Neutrophil (primary cell): ENCODE measurements at regions not wholly inside any gene's neighbourhood (a gene's known extent, or its start where the extent isn't known, plus 50 kb on each side); places are given as distances from the start of the nearest gene placed in this dataset.

Experiments
- H3K27ac ChIP-seq: fragments of 200-600 bp; sonication (generic); 2 replicates; pipeline ENCODE4 v1.5.1; 2016; ENCODE audit warnings: mild to moderate bottlenecking, moderate library complexity
- H3K27me3 ChIP-seq: fragments of 200-600 bp; sonication (generic); 2 replicates; pipeline ENCODE4 v1.6.0; 2016; ENCODE audit warnings: mild to moderate bottlenecking
- H3K36me3 ChIP-seq: fragments of 200-600 bp; sonication (generic); 2 replicates; pipeline ENCODE4 v1.5.1; 2017
- H3K4me1 ChIP-seq, 2 experiments: fragments of 200-600 bp in 1 of 2; sonication (generic) in 1 of 2; 1 replicate in 1 of 2; 2 replicates in 1 of 2; pipeline versions ENCODE4 v1.5.1 to v1.6.1; 2013 to 2016; ENCODE audit warnings: low read depth in 1 of 2, low read length in 1 of 2, mild to moderate bottlenecking in 1 of 2, moderate library complexity in 1 of 2; ENCODE audit not compliant: control insufficient read depth in 1 of 2, insufficient read depth in 1 of 2
- H3K4me3 ChIP-seq, 2 experiments: fragments of 200-600 bp in 1 of 2; sonication (generic) in 1 of 2; 1 replicate in 1 of 2; 2 replicates in 1 of 2; pipeline ENCODE4 v1.5.1; 2013 to 2016; ENCODE audit warnings: low read depth in 1 of 2, low read length in 1 of 2, mild to moderate bottlenecking in 1 of 2, moderate library complexity in 1 of 2
- H3K9me3 ChIP-seq: fragments of 200-600 bp; sonication (generic); 2 replicates; pipeline ENCODE4 v1.5.1; 2016
- TF ChIP-seq, protein P1 (sequence below): fragments of 200-600 bp; sonication (generic); IDR thresholded peaks from 2 replicates; pipeline ENCODE4 v1.5.1; 2016; ENCODE audit warnings: antibody characterized with exemption

GRCh38 chr20:7627734-7628663 is 312.3 kb downstream of the HAO1 start:
- no peaks in the 10 kb centered on the region for H3K9me3 ChIP-seq
- H3K27ac ChIP-seq, result no peak overlapping the region
- H3K4me3 ChIP-seq, result no peak overlapping the region
- TF ChIP-seq, protein P1, sequence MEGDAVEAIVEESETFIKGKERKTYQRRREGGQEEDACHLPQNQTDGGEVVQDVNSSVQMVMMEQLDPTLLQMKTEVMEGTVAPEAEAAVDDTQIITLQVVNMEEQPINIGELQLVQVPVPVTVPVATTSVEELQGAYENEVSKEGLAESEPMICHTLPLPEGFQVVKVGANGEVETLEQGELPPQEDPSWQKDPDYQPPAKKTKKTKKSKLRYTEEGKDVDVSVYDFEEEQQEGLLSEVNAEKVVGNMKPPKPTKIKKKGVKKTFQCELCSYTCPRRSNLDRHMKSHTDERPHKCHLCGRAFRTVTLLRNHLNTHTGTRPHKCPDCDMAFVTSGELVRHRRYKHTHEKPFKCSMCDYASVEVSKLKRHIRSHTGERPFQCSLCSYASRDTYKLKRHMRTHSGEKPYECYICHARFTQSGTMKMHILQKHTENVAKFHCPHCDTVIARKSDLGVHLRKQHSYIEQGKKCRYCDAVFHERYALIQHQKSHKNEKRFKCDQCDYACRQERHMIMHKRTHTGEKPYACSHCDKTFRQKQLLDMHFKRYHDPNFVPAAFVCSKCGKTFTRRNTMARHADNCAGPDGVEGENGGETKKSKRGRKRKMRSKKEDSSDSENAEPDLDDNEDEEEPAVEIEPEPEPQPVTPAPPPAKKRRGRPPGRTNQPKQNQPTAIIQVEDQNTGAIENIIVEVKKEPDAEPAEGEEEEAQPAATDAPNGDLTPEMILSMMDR, result no peak
- H3K27me3 ChIP-seq, result no peaks in the 10 kb centered on the region
- H3K36me3 ChIP-seq, result no peaks in the 10 kb centered on the region
- no peaks in the 10 kb centered on the region for H3K4me1 ChIP-seq

DNA sequence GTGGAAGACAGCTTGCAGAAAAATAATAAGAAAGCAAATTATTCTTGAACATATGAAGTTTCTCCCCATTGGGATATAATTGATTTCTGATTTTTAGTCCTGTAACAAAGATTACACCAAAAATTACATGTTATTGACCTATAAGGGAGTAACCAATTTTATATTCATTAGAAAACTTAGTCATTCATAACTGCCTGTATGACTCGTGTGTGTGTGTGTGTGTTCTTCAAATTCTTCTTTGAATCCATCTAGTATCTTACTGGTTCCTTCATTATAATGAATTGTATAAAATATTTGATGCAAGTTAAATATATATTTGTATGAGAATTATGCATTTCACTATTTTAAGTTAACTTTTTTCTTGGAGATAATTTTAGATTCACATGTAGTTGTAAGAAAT is 310.4 kb downstream of the HAO1 start:
- Histone ChIP-seq H3K4me3 (no peak overlapping the region), H3K36me3 (no peaks in the 10 kb centered on the region), H3K27me3 (no peaks in the 10 kb centered on the region), H3K4me1 (no peaks in the 10 kb centered on the region), H3K27ac (no peak overlapping the region), H3K9me3 (no peaks in the 10 kb centered on the region)
- TF ChIP-seq, protein P1, result no peak

GRCh38 chr20:7637184-7637583 is 303.1 kb downstream of the HAO1 start:
- H3K27me3 ChIP-seq, result no peaks in the 10 kb centered on the region
- H3K36me3 ChIP-seq, result no peaks in the 10 kb centered on the region
- no peaks in the 10 kb centered on the region for H3K9me3 ChIP-seq
- no peaks in the 10 kb centered on the region for H3K4me1 ChIP-seq
- TF ChIP-seq, protein P1, result no peak
- H3K4me3 ChIP-seq, result no peak overlapping the region
- no peak overlapping the region for H3K27ac ChIP-seq

DNA sequence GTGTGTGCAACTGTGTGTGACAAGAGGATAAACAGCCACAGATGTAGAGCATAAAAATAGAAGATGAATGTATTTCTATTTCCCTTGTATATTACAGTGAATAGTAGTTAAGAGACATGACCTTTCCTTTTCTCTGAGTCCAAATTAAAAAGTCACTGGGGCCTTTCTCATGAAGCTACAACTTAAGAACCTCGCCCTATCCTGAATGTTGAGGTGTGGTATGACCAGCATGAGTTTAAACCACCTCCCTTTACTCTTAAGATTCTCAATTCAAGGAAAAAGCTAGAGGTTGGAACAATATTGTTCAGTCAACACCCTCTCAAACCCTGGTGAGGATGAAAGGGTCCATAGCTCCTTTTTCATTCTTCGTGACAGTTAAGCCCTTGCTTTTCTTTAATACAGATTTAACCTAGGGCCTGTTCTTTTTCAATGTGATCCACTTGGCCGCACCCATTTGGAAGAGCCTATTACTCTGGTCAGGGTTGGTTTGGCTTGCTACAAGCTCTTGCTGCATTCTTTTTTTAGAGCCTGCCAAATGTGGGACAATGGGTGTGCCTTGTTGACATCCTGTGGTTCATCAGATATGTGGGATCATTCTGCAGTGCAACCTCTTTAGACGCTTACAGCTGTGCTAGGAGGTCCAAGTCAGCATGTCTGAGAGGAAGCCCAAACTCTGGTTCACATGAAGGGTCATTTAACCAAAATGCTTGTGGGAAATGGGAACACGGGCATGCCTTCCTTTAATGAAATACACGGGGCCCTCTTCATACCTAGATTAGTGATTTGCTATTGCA is 290.0 kb downstream of the HAO1 start:
- Histone ChIP-seq H3K27me3 (no peaks in the 10 kb centered on the region), H3K9me3 (no peaks in the 10 kb centered on the region), H3K4me3 (no peak overlapping the region), H3K4me1 (no peaks in the 10 kb centered on the region), H3K27ac (no peak overlapping the region), H3K36me3 (no peaks in the 10 kb centered on the region)
- TF ChIP-seq, protein P1, result no peak

GRCh38 chr20:7654231-7654630 is 286.0 kb downstream of the HAO1 start:
- Histone ChIP-seq H3K9me3 (no peaks in the 10 kb centered on the region), H3K36me3 (no peaks in the 10 kb centered on the region), H3K4me3 (no peak overlapping the region), H3K27me3 (no peaks in the 10 kb centered on the region), H3K4me1 (no peaks in the 10 kb centered on the region), H3K27ac (no peak overlapping the region)
- TF ChIP-seq, protein P1, result no peak
